GM18907 (cell line): ENCODE measurements at regions not wholly inside any gene's neighbourhood (a gene's known extent, or its start where the extent isn't known, plus 50 kb on each side); places are given as distances from the start of the nearest gene placed in this dataset.

Source experiments
- ATAC-seq: cut with Tn5 transposase; IDR thresholded peaks from one replicate; pipeline ENCODE4 v1.9.1; 2021; ENCODE audit warnings: mild to moderate bottlenecking, moderate library complexity; ENCODE audit not compliant: unreplicated experiment

DNA sequence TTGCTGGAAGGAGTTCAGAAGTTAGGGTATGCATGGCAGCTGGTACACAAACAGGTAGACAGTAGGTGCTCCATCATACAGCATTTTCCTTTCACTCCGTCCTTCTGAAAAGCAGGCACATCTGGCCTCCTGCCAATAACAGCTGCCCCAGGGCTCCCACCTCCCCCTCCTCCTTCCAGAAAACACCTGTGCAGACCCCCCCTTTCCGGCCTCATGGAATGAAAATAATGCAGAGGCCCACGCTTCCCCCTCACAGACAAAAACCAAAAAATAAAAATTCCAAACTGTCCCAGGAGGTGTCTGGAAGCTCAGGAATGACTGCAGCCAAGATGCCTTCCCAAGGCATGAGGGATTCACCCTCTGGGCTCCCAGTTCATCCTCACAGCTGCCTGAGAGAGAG lies 185.5 kb downstream of the MN1 start:
- ATAC-seq, result no peak

DNA sequence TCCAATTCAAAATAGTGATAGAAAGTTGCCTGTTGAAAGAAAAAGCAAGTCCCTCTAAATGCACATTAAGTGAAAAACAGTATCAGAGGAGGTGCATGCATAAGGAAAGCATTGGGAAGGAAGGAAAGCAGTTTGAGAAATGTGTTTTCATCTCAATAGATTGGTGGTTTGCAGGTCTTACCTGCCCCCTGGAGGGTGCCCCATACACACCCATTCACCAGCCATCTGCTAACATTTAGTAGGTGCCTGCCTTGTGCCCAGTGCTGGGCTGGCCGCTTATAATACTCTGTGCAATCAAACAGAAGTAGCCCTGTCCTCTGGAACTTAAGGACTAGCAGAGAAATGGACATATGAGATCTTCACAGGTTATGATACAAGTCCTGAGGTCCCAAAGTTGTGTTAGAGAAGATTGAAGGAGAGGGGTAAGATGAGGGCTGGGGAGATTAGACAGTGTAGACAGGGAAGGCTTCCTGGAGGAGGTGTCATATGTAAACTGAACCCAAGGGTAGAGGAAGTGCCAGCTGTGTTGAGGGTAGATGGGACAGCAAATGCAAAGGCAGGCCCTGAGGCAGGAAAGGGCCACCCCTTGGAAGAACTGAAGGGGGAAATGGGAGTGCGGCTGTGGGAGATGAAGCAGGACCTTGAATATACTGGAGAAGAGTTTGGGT lies 184.2 kb downstream of the MN1 start:
- no peak for ATAC-seq

DNA sequence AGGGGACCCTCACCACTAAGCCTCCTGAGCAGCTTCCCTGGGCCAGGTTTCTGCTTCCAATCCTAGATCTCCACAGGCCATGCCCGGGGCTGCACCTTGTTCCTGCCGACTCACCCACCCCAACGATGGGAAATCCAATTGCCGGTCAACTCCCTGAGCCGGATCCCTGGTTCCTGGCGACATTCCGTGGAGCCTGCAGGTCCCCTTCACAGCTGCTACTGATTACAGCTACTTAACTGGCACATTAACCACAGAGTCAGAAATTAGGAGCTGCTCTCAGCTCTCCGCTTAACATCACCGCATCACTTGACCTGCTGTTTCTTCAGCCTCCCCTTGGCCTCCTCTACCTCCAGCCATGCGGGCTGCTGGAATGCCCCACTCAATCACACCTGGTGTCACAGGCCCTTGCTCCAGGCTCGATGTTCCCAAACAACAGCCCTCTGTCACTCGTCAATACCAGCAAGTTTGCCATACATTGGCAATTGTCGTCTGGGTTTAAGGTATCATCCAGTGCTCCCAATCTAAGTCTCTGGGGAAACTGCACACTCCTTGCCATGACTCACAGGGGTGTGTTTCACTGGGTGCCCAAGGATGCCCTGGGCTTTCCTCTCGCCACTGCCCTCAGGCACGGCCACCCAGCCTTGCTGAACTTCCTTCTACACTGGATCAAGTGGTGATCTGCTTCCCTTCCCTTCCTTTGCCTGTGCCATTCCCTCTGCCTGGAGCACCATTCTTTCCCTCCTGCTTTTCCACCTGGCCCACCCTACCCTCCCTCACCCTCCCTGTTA lies 181.0 kb downstream of the MN1 start:
- ATAC-seq, result no peak

DNA sequence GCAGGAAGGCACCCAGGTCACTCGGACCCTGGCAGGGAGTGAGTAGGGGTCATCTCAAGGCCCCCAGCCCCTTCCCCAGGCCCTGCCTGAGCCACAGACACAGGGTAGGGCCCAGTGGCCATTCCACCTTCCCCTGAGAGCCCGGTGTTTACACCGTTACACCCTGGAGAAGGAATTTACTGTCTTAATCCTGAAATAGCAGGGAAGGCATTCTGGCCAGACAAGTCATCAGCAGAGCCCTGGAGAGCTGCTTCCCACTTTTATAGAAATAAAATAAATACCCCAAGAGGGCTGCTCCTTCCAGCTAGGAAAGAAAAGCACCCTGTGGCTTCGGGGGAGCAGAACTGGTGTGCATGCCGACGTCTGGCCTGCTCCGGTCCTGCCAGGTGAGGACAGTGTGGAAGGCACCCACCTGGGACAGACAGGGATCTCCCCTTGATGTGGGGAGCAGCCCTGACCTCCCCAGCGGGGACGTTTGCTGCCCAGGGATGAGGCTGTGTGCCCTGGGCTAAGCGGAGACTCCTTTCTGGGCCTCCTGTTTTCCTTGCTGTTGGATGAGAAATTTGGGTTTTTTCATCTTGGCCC lies 180.0 kb downstream of the MN1 start:
- no peak for ATAC-seq

DNA sequence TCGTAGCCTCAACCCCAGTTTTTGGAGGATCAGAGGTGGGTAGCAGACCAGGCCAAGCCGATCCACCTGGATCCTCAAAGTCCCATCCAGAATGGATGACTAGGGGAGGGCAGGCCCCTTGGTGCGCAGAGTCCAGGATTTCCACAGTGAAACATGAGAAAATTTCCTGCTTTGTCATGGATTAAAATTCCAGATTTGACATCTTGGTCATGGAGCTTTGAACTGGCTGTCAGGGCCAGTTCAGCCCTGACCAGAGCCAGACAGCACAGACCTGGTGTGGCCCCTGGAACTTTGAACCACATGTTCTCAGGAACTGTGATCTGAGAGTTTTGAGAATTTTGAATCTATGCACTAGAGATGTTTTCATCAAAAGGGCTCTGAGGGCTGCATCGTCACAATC lies 177.5 kb downstream of the MN1 start:
- ATAC-seq, result no peak

DNA sequence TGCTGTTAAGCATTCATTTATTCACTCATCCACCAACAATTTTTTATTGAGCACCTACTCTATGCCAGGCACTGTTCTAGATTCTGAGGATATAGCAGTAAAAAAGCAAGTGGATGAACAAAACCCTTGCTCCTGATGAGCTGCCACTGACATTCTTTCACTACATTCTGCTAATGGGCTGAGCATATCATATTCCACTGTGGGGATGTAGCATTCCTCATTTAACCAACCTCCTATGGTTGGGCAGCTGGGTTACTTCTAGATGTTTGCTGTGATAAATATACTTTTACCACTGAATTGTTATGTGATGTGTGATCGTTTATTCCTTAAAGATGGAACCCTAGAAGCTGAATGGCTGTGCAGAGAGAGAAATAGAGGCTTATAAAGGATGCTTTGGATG lies 176.9 kb downstream of the MN1 start:
- no peak for ATAC-seq

DNA sequence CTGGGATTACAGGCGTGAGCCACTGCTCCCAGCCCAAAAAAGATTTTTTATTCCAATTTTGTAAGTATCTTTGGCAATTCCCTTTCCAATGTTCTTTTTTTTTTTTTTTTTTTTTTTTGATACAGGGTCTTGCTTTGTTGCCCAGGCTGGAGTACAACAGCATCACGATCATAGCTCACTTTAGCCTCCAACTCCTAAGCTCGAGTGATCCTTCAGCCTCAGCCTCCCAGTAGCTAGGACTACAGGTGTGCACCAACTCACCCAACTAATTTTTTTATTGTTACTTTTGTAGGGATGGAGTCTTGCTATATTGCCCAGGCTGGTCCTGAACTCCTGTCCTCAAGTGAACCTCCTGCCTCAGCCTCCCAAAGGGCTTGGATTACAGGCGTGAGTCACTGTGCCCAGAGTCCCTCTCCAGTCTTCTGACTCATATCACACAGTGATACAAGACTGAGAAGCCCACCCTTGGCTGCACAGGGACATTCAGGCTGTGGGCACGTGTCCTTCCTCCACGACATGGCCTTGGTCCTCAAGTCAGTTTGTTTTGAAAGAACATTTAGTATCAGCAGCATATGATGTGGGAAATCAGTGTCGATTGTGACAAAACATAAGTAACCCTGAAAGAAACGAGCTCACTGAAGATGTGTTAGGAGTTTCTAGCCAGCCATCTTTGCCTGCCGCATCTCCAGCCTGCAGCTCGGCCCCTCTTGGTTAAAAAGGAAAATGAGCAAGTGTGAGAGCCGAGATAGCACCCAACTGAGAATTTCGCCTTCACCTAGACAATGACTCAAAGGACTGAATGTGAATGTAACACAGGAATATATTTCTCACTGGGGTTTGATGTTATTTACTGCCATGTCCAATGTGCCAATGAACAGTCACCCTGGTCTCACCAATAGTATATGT lies 175.5 kb downstream of the MN1 start:
- ATAC-seq, result no peak

DNA sequence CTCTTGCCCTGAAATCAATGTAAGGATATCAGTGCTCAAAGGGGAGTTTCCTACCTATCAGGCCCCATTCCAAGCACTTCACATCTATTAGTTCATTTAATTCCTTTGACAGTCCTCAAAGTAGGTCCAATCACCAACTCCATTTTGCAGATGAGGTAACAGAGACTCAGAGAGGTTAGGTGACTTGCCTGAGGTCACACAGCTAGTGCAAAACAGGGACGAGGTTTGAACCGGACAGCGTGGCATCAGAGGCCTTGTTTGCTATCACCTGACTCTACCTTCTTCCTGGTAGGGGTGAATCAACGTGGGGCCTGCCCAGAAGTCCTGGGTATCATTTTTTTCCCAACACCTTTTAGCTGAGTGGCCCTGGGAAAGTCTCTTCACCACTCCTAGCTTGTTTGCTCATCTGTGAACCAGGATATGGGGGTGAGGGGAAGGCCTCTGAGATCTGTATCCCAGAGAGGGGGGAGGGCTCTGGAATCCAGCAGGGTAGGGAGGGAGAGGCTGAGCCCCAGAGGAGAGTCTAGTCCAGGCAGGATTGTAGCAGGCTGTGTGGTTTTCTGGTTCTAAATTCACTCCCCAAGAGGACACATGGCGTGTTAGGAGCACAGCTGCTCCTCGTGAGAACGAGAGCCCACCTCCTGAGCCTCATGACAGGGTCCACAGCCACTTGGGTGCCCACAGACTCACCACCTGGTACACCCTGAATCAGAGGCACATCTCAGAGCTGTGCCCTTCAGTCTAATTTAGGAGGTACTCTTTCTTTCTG lies 174.7 kb downstream of the MN1 start:
- ATAC-seq, result no peak

DNA sequence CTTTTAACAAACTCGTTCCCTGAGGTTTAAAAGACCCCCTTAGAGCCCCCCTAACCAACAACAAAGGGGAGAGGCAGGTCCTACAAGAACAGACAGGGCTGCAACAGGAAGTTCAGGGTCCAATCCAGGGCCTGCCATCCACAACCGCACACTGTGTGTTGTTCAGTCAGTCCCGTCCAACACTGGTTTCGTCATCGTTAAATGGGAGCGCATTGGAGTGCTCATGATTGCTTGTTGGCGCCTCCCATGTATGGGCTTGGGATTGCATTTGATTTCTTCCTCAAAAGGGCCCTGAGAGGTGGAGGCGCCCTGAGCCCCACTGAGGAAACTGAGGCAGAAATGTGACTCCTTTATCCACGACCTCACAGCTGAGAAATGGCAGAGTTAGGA lies 174.1 kb downstream of the MN1 start:
- ATAC-seq, result no peak

DNA sequence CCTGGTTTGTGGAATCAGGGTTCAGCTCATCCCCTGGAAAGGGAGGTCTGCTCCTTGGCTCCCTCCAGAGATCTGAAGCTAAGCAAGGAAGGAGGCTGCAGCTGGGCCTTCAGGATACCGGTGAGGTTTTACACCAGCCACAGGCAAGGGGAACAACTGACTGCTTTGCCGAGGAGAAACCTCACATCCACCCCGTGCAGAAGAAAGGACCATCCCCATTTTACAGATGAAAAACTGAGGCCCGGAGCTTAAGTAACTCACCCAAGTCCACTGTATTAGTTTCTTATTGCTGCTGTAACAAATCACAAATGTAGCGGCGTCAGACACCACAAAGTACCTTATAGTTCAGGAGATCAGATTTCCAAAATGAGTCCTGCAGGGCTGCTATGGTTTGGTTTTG lies 173.7 kb downstream of the MN1 start:
- ATAC-seq, result no peak

DNA sequence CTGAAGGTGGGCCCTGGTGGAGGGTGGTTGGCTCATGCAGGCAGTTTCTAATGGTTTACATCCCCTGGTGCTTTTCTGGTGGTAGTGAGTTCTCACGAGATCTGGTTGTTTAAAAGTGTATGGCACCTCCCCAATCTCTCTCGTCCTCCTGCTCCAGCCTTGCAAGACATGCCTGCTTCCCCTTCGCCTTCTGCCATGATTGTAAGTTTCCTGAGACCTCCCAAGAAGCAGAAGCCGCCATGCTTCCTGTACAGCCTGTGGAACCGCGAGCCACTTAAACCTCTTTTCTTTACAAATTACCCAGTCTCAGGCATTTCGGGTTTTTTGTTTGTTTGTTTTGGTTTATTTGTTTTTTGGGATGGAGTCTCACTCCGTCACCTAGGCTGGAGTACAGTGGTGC lies 173.2 kb downstream of the MN1 start:
- ATAC-seq, result no peak

DNA sequence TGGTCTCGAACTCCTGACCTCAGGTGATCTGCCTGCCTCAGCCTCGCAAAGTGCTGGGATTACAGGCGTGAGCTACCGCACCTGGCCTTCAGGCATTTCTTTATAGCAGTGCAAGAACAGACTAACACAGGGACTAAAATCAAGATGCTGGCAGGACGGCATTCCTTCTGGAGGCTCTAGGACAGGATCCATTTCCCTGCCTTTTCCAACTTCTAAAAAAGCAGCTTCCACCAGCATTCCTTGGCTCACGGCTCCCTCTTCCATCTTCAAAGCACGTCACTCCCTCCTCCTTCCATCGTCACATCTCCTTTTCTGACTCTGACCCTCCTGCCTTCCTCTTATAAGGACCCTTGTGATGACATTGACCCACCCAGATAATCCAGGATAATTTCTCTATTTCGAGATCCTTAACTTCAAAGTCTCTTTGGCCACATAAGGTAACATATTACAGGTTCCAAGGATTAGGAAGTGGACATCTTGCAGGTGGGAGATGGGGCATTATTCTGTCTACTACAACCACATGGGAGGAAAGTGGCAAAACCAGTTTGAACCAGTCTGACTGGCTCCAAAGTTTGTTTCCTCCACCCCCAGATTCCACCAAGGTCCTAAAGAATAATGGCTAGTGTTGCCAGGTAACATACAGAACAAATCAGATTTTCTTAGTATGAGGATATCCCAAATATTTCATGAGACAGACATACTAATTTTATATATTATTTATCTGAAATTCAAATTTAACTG lies 172.5 kb downstream of the MN1 start:
- no peak for ATAC-seq

DNA sequence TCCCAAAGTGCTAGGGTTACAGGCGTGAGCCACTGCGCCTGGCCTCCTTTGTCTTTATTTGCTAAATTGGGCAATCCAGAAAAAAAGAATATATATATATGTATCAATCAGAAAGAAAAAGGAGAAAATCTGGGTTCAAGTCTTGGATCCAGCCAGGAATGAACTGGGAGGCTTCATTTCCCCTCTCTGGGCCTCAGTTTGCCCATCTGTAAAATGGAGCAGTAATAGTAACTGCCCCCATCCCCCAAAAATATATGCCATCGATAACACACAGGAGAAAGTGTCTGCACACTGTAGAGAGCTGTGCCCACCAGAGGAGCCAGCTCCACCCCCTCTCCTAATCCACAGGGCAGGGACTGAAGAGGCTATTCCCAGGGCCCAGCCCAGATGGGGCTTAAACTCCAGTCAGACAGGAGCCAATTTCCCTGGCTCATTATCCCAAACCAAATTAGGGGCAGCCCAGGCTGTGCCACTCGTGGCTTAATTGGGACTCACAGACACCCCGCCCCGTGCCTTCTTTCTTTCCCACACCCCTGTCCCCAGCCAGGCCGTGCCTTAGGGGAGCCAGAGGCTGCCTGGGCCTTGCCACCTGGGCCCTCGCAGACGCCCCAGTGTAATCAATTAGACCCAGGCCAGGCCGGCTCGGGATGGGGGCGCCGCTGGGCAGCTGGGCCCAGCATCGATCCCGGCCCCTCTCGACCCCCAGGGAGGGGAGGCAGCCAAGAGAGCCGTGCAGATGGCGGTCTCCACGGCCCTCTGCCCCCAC lies 171.5 kb downstream of the MN1 start:
- ATAC-seq, result no peak

DNA sequence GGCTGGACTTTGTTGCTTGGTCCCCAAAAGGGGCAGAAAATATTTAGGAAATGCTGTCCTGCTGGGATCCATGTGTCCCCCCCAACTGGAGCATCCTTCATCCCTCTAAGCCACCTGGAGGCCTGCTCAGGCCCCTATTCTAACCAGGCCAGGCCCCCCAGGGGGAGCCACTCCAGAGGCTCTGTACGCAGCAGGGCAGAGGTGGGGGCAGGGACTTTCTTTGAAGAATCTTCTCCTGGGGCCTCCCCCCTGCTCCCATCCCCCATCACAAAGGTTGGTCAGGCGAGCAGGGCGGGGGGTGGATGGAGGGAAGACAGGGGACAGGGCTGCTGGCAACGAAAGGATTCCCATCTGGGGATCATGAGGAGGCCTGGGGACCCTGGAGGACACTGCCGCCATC lies 170.8 kb downstream of the MN1 start:
- ATAC-seq, result no peak

DNA sequence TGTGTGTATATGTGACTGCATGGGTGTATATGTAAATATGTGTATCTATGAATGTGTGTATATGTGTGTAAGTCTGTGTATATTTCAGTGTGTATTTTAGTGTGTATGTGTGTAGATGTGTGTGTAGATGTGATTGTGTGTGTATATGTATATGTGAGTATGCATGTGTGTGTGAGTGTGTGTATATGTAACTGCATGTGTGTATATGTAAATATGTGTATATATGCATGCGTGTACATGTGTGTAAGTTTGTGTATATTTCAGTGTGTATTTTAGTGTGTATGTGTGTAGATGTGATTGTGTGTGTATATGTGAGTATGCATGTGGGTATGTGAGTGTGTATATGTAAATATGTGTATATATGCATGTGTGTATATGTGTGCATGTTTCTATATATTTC lies 169.9 kb downstream of the MN1 start:
- no peak for ATAC-seq

DNA sequence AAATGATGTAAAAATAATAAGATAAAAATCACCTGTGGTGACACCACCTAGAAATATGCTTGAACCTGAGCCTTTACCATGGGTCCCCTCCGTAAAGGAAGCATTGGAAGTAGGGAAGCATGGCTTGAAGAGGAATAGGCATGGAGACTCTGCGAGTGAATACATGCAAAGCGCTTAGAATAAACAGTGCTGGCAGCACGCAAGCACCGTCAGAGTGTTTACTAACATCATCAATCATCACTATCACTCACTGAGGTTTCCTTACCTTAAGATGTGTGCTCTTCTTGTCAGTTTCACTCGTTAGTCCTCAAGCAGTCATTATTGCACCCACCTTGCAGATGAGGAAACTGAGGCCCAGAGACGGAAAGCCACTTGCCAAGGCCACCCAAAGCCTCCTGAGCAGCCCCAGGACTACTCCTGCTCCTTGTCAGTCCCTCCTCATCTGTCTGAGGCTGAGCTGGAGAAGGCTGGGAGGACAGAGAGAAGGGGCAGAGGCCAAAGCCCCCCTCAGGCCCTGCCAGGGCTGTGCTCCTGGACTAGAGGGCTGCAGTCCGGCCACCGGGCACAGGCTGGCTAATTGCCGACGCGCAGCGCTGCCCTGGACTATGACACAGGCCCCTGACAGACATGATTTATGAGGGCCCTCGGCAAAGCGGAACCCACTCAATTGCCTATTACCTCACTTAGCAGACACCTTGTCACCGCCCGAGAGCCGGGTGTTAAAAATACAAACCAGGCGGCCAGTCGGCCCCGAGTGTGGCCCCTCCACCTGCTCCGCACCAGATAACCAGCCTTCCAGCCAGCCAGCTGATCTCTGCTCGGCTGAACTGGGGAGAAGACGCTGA lies 168.9 kb downstream of the MN1 start:
- no peak for ATAC-seq

DNA sequence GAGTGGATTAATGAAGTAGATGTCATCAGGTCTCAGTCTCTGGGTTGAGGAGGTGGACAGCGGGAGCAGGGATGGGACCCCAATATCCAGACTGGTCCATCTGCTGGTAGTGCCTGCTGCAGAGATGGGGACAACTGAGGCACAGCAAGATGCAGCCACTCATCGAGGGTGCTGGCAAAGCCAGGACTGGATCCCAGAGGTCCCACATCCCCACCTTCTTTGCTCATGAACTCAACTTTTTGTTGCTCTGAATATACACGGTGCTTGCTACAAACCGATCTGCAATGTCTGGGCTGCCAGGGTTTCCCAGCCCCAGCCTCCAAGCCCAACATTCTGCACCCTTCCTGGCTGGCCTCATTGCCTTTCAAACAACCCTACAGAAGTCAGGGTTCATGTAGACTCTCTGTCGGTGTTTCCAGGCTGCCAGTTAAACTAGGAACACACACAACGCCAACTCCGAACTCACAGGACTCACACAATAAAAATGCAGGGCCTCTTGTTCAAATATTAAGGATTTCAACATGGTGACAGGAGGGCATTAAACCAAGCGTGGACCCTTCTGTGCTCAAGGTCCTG lies 168.2 kb downstream of the MN1 start:
- no peak for ATAC-seq
